Bronchial epithelial cell (primary cell): ENCODE measurements at regions not wholly inside any gene's neighbourhood (a gene's known extent, or its start where the extent isn't known, plus 50 kb on each side); places are given as distances from the start of the nearest gene placed in this dataset.

Experiments
- DNase-seq: peaks from one replicate; pipeline ENCODE4 v3.0.0-alpha.2; 2010; ENCODE audit warnings: low read depth
- FAIRE-seq: peaks from 2 replicates; lab custom pipeline; 2011; peaks lifted over from hg19 to GRCh38; lab: Jason Lieb, UNC
- H3K27me3 ChIP-seq: 2 replicates; pipeline ENCODE4 v1.5.1; 2011; ENCODE audit warnings: low read length; ENCODE audit not compliant: control insufficient read depth, insufficient read depth
- H3K36me3 ChIP-seq: 2 replicates; pipeline ENCODE4 v1.5.1; 2011; ENCODE audit warnings: low read length; ENCODE audit not compliant: control insufficient read depth, insufficient read depth
- H3K4me3 ChIP-seq: 2 replicates; pipeline ENCODE4 v1.5.1; 2011; ENCODE audit warnings: mild to moderate bottlenecking, low read depth, low read length, control low read depth
- TF ChIP-seq, protein P1 (sequence below): IDR thresholded peaks from 2 replicates; pipeline ENCODE4 v1.5.1; 2011; ENCODE audit warnings: mild to moderate bottlenecking, moderate library complexity, low read length, control low read depth, inconsistent platforms; ENCODE audit not compliant: insufficient read depth, severe bottlenecking

DNA sequence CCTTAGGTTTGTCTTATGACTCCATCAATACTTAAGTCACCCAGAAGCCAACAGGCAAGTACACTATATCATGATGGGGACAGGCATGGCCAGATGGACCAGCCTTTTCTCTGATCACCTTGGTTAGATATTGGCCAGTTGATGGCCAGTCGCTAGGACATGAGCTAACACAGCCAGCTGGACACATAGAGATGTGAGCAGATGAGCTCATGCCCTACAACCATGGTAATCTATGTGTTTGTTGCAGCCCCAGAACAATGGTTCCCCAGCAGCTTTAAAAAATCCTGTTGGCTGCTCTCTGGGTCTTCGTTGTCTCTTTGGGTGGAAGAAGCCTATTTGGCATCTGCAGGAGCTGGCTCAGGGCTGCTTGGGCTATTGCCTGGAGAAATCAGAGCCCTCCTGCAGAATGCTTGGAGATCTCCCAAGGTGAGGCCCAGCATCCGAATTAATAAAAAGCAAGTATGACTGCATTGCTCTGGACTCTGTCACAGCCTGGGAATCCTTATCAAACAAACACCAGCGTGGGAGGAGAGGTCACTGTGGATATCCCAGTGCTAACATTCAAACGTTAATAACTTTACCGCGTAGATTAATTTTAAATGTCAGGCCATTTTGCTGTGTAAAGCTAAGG, 62.3 kb upstream of the KLHL29 start:
- DNase-seq = no peak
- no peak for FAIRE-seq
- H3K4me3 ChIP-seq = no peak overlapping the region
- TF ChIP-seq, protein P1, sequence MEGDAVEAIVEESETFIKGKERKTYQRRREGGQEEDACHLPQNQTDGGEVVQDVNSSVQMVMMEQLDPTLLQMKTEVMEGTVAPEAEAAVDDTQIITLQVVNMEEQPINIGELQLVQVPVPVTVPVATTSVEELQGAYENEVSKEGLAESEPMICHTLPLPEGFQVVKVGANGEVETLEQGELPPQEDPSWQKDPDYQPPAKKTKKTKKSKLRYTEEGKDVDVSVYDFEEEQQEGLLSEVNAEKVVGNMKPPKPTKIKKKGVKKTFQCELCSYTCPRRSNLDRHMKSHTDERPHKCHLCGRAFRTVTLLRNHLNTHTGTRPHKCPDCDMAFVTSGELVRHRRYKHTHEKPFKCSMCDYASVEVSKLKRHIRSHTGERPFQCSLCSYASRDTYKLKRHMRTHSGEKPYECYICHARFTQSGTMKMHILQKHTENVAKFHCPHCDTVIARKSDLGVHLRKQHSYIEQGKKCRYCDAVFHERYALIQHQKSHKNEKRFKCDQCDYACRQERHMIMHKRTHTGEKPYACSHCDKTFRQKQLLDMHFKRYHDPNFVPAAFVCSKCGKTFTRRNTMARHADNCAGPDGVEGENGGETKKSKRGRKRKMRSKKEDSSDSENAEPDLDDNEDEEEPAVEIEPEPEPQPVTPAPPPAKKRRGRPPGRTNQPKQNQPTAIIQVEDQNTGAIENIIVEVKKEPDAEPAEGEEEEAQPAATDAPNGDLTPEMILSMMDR = no peak
- peaks cover 2% of the 10 kb centered on the region for H3K27me3 ChIP-seq
- H3K36me3 ChIP-seq = no peaks in the 10 kb centered on the region

DNA sequence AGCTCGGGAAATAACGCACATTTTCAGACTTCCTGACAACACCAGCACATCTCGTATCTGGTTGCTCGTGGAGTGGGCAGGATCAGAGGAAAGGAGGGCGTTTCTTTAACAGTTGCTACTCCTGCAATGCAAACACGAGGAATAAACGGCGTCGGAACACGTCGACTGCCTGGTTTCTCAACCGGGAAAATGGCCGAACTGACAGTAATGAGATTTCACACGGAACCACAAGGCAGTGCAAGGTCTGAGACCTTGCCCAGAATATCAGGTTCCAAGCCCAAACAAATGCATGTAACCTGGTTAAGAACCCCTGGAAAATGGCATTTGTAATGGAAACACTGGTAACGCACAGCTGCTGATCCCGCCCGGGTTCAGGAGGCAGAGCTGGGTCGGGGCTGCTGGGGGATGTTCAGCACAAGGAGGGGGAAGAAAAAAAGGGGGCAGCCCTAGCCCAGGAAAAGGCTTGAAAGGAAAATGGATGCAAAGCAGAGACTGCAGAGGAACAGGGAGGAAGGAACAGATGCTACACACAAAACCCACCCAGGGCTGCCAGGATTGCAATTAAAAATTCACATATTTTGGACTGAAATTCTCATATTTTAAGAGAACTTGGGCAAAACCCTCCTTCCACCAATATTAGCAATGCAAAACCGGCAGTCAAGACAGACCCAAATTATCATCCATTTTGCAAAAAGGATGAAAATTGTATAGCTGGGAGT, 61.6 kb upstream of the KLHL29 start:
- H3K27me3 ChIP-seq = peaks cover 2% of the 10 kb centered on the region
- TF ChIP-seq, protein P1 = no peak

GRCh38 chr2:23323917-23324680, 60.9 kb upstream of the KLHL29 start:
- no peak for FAIRE-seq
- TF ChIP-seq, protein P1 = no peak
- H3K4me3 ChIP-seq = no peak overlapping the region
- peaks cover 2% of the 10 kb centered on the region for H3K27me3 ChIP-seq
- H3K36me3 ChIP-seq = no peaks in the 10 kb centered on the region
- no peak for DNase-seq

More for the DNA sequence above, 61.6 kb upstream of the KLHL29 start:
- Histone ChIP-seq H3K36me3 (no peaks in the 10 kb centered on the region), H3K4me3 (no peak overlapping the region)
- DNase-seq = no peak
- FAIRE-seq = no peak

DNA sequence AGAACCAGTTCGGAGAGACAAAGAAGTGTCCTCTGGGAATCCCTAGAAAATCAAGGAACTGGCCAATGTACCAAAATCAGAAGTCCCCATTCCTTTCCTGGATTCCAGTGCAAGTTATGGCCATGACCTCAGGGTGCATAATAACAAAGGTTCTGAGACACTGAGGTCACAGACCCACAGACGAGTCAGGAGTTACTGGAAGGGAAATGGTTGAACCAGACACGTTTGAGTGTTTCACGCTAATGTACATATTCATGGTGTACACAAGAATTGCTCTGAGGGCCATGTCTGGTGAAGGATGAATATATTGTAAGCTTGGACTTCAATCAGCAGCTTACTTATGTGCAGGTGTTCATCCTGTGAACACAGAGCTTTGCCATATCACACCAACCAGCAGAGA, 58.6 kb upstream of the KLHL29 start:
- H3K27me3 ChIP-seq = peaks cover 2% of the 10 kb centered on the region
- DNase-seq = no peak
- no peak overlapping the region for H3K4me3 ChIP-seq
- TF ChIP-seq, protein P1 = no peak
- no peak for FAIRE-seq
- no peaks in the 10 kb centered on the region for H3K36me3 ChIP-seq

DNA sequence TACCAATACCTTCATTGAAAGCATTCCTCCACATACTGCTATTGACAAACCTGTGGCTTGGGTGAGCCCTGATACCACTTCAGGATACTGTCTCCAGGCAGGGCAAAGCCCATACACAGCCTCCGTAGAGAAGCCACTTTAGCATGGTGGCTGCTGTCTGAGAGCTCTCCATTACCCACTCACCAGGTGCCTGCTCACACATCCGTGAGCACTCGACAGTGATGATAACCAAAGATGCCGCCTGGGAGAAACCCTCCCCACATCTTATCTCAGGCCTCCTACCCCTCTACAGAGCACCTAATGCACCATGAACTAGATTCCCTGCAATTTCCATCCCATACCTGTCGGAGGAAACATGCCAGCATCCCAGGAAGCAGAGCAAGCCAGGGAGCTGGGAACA, 57.6 kb upstream of the KLHL29 start:
- FAIRE-seq (no peak), DNase-seq (no peak)
- H3K27me3 ChIP-seq = peaks cover 2% of the 10 kb centered on the region

More for the DNA sequence above, 57.6 kb upstream of the KLHL29 start:
- TF ChIP-seq, protein P1 = no peak
- no peak overlapping the region for H3K4me3 ChIP-seq
- H3K36me3 ChIP-seq = no peaks in the 10 kb centered on the region
